ENCODE measurements at regions not wholly inside any gene's neighbourhood (a gene's known extent, or its start where the extent isn't known, plus 50 kb on each side); places are given as distances from the start of the nearest gene placed in this dataset.
"Not testable (repeated sequence)": the region's sequence is repeated elsewhere in the genome, so short reads cannot be mapped to it uniquely, and the experiment has no call there.

- no peak overlapping the region for H3K4me3 ChIP-seq (ENCODE audit: low read depth, low read length)
- DNase-seq (ENCODE audit: low read depth) = no peak
- TF ChIP-seq CTCF (conservative IDR thresholded peaks at IDR 0.05; ENCODE audit: low read depth, low read length) = no peak
These were observed 607.9 kb downstream of the PTPRC start for GRCh38 chr1:199246716-199247115.

- no peak overlapping the region for H3K4me3 ChIP-seq (ENCODE audit: low read depth, low read length)
- TF ChIP-seq CTCF (conservative IDR thresholded peaks at IDR 0.05; ENCODE audit: low read depth, low read length) = no peak
- DNase-seq (ENCODE audit: low read depth) = no peak
These were observed 609.1 kb downstream of the PTPRC start for GRCh38 chr1:199247891-199248290.

- not testable (repeated sequence) for DNase-seq (ENCODE audit: low read depth)
These were observed 615.2 kb downstream of the PTPRC start for GRCh38 chr1:199254040-199254439.

GRCh38 chr1:199261328-199261727 is 622.5 kb downstream of the PTPRC start:
- TF ChIP-seq CTCF (conservative IDR thresholded peaks at IDR 0.05; ENCODE audit: low read depth, low read length) = no peak
- no peak overlapping the region for H3K4me3 ChIP-seq (ENCODE audit: low read depth, low read length)
- DNase-seq (ENCODE audit: low read depth) = no peak

More at GRCh38 chr1:199254040-199254439, 615.2 kb downstream of the PTPRC start:
- not testable (repeated sequence) for H3K4me3 ChIP-seq (ENCODE audit: low read depth, low read length)

GRCh38 chr1:199264283-199264682 is 625.4 kb downstream of the PTPRC start:
- no peak overlapping the region for H3K4me3 ChIP-seq (ENCODE audit: low read depth, low read length)
- TF ChIP-seq CTCF (conservative IDR thresholded peaks at IDR 0.05; ENCODE audit: low read depth, low read length) = no peak
- DNase-seq (ENCODE audit: low read depth) = no peak

GRCh38 chr1:199264911-199265310 is 626.1 kb downstream of the PTPRC start:
- no peak overlapping the region for H3K4me3 ChIP-seq (ENCODE audit: low read depth, low read length)
- no peak for TF ChIP-seq CTCF (conservative IDR thresholded peaks at IDR 0.05; ENCODE audit: low read depth, low read length)
- DNase-seq (ENCODE audit: low read depth) = no peak

GRCh38 chr1:199265319-199265718 is 626.5 kb downstream of the PTPRC start:
- TF ChIP-seq CTCF (conservative IDR thresholded peaks at IDR 0.05; ENCODE audit: low read depth, low read length) = no peak

GRCh38 chr1:199269241-199269640 is 630.4 kb downstream of the PTPRC start:
- H3K4me3 ChIP-seq (ENCODE audit: low read depth, low read length) = no peak overlapping the region
- no peak for TF ChIP-seq CTCF (conservative IDR thresholded peaks at IDR 0.05; ENCODE audit: low read depth, low read length)
- DNase-seq (ENCODE audit: low read depth) = no peak

More at GRCh38 chr1:199265319-199265718, 626.5 kb downstream of the PTPRC start:
- DNase-seq (ENCODE audit: low read depth) = no peak
- H3K4me3 ChIP-seq (ENCODE audit: low read depth, low read length) = no peak overlapping the region

Measured in epithelial cell of proximal tubule (primary cell).